Tibial nerve (tissue), 4 donors: ENCODE measurements at regions not wholly inside any gene's neighbourhood (a gene's known extent, or its start where the extent isn't known, plus 50 kb on each side); places are given as distances from the start of the nearest gene placed in this dataset.

Source experiments
- EP300 ChIP-seq, 2 donors: sonication (generic); formaldehyde crosslinking; IDR thresholded peaks; one replicate each; pipeline ENCODE4 v1.6.1; 2017; ENCODE audit warnings: antibody characterized with exemption in 2 of 2, mild to moderate bottlenecking in 1 of 2
- POLR2A ChIP-seq, 2 donors: fragments of 450-650 bp; IDR thresholded peaks; one replicate each; pipeline ENCODE4 v1.6.1; 2017; ENCODE audit warnings: antibody characterized with exemption in 2 of 2, mild to moderate bottlenecking in 2 of 2, moderate library complexity in 2 of 2
- TF ChIP-seq, protein P1 (sequence below), 5 experiments: fragments of 200-600 bp in 3 of 5; fragments of 450-650 bp in 2 of 5; sonication (generic) in 3 of 5; IDR thresholded peaks; one replicate each; pipeline ENCODE4 v1.5.1; 2016 to 2019; ENCODE audit warnings: antibody characterized with exemption in 5 of 5, mild to moderate bottlenecking in 3 of 5, moderate library complexity in 2 of 5

DNA sequence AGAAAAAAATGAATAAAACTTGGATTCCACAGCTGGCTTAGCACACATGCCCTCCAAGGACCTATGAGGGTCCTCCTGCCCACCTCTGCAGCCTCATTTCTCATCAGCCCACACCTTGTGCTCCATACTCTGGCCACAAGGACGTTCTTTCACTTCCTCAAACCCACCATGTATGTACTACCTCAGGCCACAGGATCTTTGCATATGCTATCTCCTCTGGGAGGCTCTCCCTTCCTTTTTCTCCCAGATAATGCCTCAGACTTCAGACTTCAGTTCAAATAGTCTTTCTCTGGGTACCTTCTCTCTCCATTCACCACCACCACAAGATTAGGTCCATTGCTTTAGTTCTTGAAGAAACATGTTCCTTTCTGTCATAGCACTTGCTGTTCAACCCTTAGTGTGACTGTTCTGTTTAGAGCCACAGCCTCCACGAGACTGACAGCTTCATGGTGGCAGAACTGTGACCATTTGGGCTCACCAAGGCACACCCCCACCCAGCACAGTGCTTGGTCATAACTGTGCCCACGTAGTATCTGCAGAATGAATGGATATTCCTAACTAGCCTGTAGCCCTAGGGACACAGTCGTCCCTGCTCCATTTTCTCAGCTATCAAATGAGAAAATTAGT, 146.7 kb upstream of the LRFN2 start:
- no peak for TF ChIP-seq POLR2A (IDR thresholded peaks at IDR 0.05)
- TF ChIP-seq, protein P1, sequence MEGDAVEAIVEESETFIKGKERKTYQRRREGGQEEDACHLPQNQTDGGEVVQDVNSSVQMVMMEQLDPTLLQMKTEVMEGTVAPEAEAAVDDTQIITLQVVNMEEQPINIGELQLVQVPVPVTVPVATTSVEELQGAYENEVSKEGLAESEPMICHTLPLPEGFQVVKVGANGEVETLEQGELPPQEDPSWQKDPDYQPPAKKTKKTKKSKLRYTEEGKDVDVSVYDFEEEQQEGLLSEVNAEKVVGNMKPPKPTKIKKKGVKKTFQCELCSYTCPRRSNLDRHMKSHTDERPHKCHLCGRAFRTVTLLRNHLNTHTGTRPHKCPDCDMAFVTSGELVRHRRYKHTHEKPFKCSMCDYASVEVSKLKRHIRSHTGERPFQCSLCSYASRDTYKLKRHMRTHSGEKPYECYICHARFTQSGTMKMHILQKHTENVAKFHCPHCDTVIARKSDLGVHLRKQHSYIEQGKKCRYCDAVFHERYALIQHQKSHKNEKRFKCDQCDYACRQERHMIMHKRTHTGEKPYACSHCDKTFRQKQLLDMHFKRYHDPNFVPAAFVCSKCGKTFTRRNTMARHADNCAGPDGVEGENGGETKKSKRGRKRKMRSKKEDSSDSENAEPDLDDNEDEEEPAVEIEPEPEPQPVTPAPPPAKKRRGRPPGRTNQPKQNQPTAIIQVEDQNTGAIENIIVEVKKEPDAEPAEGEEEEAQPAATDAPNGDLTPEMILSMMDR (IDR thresholded peaks at IDR 0.05) = no peak
- no peak for TF ChIP-seq EP300 (IDR thresholded peaks at IDR 0.05)
